ENCODE measurements at regions not wholly inside any gene's neighbourhood (a gene's known extent, or its start where the extent isn't known, plus 50 kb on each side); places are given as distances from the start of the nearest gene placed in this dataset.

DNA sequence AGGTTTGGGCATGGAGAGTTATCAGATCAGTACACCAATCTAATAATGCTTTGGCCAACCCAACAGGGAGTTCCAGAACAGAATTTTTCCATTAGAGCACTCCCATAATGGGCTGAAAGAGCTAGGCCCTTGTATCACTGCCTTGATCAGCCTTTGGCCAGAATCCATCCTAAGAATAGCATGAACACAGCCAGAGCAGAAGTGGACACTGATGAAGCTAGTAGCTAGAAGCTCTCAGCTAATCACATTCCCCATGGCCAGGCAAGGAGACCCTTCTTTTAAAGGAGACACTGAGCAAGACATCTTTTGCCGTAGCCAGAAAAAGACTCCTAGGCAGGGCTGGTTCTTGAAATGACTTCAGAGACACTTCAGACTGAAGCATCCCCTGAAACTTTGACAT lies 236.0 kb downstream of the RAD51AP2 start:
- Histone ChIP-seq H3K27me3 (no peaks in the 10 kb centered on the region), H3K27ac (no peak overlapping the region), H3K36me3 (no peaks in the 10 kb centered on the region), H3K9me3 (no peaks in the 10 kb centered on the region), H3K4me3 (no peak overlapping the region), H3K4me1 (no peaks in the 10 kb centered on the region)
- intact Hi-C loops (cut with DNase I) = no loop called here
- 83 to 92% methylated on average over 1 of the region's 1 CpG for WGBS, 2 donors
- DNase-seq = no peak
- no peak for TF ChIP-seq POLR2A (IDR thresholded peaks at IDR 0.05)
- TF ChIP-seq, protein P1, sequence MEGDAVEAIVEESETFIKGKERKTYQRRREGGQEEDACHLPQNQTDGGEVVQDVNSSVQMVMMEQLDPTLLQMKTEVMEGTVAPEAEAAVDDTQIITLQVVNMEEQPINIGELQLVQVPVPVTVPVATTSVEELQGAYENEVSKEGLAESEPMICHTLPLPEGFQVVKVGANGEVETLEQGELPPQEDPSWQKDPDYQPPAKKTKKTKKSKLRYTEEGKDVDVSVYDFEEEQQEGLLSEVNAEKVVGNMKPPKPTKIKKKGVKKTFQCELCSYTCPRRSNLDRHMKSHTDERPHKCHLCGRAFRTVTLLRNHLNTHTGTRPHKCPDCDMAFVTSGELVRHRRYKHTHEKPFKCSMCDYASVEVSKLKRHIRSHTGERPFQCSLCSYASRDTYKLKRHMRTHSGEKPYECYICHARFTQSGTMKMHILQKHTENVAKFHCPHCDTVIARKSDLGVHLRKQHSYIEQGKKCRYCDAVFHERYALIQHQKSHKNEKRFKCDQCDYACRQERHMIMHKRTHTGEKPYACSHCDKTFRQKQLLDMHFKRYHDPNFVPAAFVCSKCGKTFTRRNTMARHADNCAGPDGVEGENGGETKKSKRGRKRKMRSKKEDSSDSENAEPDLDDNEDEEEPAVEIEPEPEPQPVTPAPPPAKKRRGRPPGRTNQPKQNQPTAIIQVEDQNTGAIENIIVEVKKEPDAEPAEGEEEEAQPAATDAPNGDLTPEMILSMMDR (IDR thresholded peaks at IDR 0.05) = no peak

DNA sequence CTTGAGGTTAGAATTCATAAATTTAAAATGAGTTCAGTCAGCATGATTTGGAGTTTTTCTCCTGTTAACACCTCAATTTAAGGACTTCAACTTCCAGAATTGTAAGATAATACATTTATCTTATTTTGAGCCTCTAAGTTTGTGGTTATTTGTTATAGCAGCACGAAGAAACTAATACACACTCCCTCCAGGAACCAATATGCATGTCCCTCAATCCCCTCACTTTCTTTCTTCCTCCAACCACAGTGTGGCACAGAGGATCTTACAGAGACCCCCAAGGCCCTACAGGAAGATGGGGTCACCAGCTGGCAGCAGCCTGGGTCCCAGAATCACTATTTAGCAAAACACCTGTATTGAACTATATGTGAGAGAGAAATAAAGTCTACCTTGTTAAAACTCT lies 242.0 kb downstream of the RAD51AP2 start:
- H3K27me3 ChIP-seq = no peaks in the 10 kb centered on the region
- 70 to 90% methylated on average over 1 of the region's 1 CpG for WGBS, 2 donors
- H3K27ac ChIP-seq = no peak overlapping the region
- no peak overlapping the region for H3K4me3 ChIP-seq
- TF ChIP-seq, protein P1 (IDR thresholded peaks at IDR 0.05) = no peak
- TF ChIP-seq POLR2A (IDR thresholded peaks at IDR 0.05) = no peak
- peaks cover 0 to 7% (median 0%) of the 10 kb centered on the region in 3 donors for H3K4me1 ChIP-seq
- DNase-seq = no peak
- intact Hi-C loops (cut with DNase I) = no loop called here
- H3K36me3 ChIP-seq = no peaks in the 10 kb centered on the region
- no peaks in the 10 kb centered on the region for H3K9me3 ChIP-seq

DNA sequence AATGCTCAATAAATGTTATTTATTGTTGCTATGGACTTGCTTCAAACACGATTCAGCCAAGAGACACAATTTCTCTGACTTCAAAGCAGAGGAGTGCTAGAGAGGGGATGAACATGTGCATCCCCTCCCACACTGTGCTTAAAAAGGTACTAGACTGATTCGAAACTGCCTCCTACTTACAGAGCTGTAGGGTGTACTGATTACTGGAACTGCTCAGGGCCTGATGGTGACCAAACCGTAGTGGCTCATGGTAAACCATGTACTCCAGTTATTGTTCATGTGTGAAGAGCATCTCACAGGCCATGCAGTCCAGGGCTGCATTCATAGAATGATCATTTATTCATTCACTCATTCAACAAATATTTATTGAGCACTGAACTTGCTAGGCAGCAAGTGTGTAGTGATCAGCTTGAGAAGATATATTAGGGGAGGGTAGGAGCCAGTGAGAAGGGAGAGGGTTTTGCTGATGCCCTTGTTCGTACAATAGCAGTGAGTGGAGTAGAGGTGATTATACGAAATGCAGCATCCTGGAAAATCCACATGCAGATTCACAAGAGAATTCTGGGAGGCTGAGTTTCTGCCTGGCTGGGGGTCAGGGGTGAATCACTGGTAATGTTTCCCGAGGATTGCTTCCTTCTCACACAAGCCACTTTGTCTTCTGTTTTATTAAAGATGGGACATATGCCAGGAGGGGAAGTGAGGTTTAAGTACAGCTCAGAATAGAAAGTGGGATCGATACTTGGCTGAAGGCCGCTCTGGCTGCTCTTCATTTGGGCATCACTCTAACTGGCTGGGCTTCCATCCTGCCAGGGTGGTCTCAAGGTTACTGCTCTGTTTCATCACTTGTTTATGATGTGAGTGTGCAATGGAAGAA lies 245.4 kb downstream of the RAD51AP2 start:
- no peak for DNase-seq
- WGBS, 2 donors = 46 to 61% methylated on average over 8 of the region's 8 CpGs
- no peak for TF ChIP-seq POLR2A (IDR thresholded peaks at IDR 0.05)
- TF ChIP-seq, protein P1 (IDR thresholded peaks at IDR 0.05) = no peak
- Histone ChIP-seq H3K27ac (no peak overlapping the region), H3K4me1 (peaks cover 0 to 21% (median 5%) of the 10 kb centered on the region in 3 donors), H3K9me3 (no peaks in the 10 kb centered on the region), H3K27me3 (no peaks in the 10 kb centered on the region), H3K36me3 (no peaks in the 10 kb centered on the region), H3K4me3 (no peak overlapping the region)
- intact Hi-C loops (cut with DNase I) = no loop called here

GRCh38 chr2:17272170-17272569 lies 246.1 kb downstream of the RAD51AP2 start:
- DNase-seq = no peak

GRCh38 chr2:17271416-17271815 lies 246.8 kb downstream of the RAD51AP2 start:
- H3K36me3 ChIP-seq = no peaks in the 10 kb centered on the region
- no peaks in the 10 kb centered on the region for H3K9me3 ChIP-seq
- H3K4me1 ChIP-seq = peaks cover 0 to 21% (median 5%) of the 10 kb centered on the region in 3 donors
- 91% methylated on average over 4 of the region's 4 CpGs for WGBS, 2 donors
- no peak for TF ChIP-seq POLR2A (IDR thresholded peaks at IDR 0.05)
- TF ChIP-seq, protein P1 (IDR thresholded peaks at IDR 0.05) = no peak
- no peak for DNase-seq
- H3K4me3 ChIP-seq = no peak overlapping the region
- H3K27ac ChIP-seq = no peak overlapping the region
- intact Hi-C loops (cut with DNase I) = no loop called here
- H3K27me3 ChIP-seq = no peaks in the 10 kb centered on the region

More at GRCh38 chr2:17272170-17272569, 246.1 kb downstream of the RAD51AP2 start:
- Histone ChIP-seq H3K27ac (no peak overlapping the region), H3K9me3 (no peaks in the 10 kb centered on the region), H3K27me3 (no peaks in the 10 kb centered on the region), H3K36me3 (no peaks in the 10 kb centered on the region), H3K4me1 (peaks cover 0 to 21% (median 5%) of the 10 kb centered on the region in 3 donors), H3K4me3 (no peak overlapping the region)
- TF ChIP-seq, protein P1 (IDR thresholded peaks at IDR 0.05) = no peak
- TF ChIP-seq POLR2A (IDR thresholded peaks at IDR 0.05) = no peak
- intact Hi-C loops (cut with DNase I) = no loop called here
- WGBS, 2 donors = 46 to 58% methylated on average over 1 of the region's 1 CpG

Data from esophagus squamous epithelium (tissue), 5 donors.